Right cardiac atrium (tissue), 5 donors: ENCODE measurements at regions not wholly inside any gene's neighbourhood (a gene's known extent, or its start where the extent isn't known, plus 50 kb on each side); places are given as distances from the start of the nearest gene placed in this dataset.
"Not testable (repeated sequence)": the region's sequence is repeated elsewhere in the genome, so short reads cannot be mapped to it uniquely, and the experiment has no call there.

ENCODE experiments used
- ATAC-seq, 2 donors: fragments of 200-7000 bp; cut with Tn5 transposase; one replicate each; pipeline versions ENCODE4 v1.8.0 to v1.9.1; 2020; ENCODE audit warnings: moderate library complexity in 2 of 2, mild to moderate bottlenecking in 1 of 2
- DNase-seq, 3 donors: peaks; one replicate each; pipeline ENCODE4 v3.0.0-alpha.2; 2020
- H3K27ac ChIP-seq: one replicate; pipeline ENCODE4 v1.5.1; 2013; ENCODE audit warnings: mild to moderate bottlenecking, low read length, control low read depth, moderate library complexity
- H3K27me3 ChIP-seq: one replicate; pipeline ENCODE4 v1.6.1; 2013; ENCODE audit not compliant: control insufficient read depth, insufficient read depth
- H3K4me1 ChIP-seq: one replicate; pipeline ENCODE4 v1.6.1; 2013; ENCODE audit warnings: low read length; ENCODE audit not compliant: control insufficient read depth, insufficient read depth
- H3K4me3 ChIP-seq: one replicate; pipeline ENCODE4 v1.5.1; 2013; ENCODE audit warnings: low read length, control low read depth
- H3K9me3 ChIP-seq: one replicate; pipeline ENCODE4 v1.6.1; 2013; ENCODE audit warnings: low read length; ENCODE audit not compliant: control insufficient read depth
- WGBS: extraction: QIAGEN DNeasy Blood & Tissue Kit; methylation state at CpG from one replicate; pipeline ENCODE4 v1.1.7; 2013; 5-methylcytosine and 5-hydroxymethylcytosine counted together
- intact Hi-C, 4 donors: fragments of 100-400 bp; cut with DNase I; formaldehyde crosslinking; loops; one replicate each; pipeline versions ENCODE4 v1.11.0 to v1.14.0; 2022 to 2023
- donor health status: healthy with polysubstance abuse.
- donor health status: DM: no; HTN: yes; CAD: no.
- donor health status: DM: no; HTN: no; CAD: no.
- donor health status: DM: no; HTN: yes; CAD: no; lungs with severe emphysema.
- donor health status: DM: yes; HTN: yes; CAD: no.

DNA sequence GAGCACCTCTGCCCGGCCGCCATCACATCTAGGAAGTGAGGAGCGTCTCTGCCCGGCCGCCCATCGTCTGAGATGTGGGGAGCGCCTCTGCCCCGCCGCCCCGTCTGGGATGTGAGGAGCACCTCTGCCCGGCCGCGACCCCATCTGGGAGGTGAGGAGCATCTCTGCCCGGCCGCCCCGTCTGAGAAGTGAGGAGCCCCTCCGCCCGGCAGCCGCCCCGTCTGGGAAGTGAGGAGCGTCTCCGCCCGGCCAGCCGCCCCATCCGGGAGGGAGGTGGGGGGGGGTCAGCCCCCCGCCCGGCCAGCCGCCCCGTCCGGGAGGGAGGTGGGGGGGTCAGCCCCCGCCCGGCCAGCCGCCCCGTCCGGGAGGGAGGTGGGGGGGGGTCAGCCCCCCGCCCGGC is 119.4 kb upstream of the UGP2 start:
- DNase-seq, intact Hi-C loops, H3K27me3 ChIP-seq, H3K9me3 ChIP-seq, H3K27ac ChIP-seq, H3K4me3 ChIP-seq, H3K4me1 ChIP-seq, ATAC-seq: not testable (repeated sequence)
- WGBS = 97% methylated on average over 18 of the region's 37 CpGs

DNA sequence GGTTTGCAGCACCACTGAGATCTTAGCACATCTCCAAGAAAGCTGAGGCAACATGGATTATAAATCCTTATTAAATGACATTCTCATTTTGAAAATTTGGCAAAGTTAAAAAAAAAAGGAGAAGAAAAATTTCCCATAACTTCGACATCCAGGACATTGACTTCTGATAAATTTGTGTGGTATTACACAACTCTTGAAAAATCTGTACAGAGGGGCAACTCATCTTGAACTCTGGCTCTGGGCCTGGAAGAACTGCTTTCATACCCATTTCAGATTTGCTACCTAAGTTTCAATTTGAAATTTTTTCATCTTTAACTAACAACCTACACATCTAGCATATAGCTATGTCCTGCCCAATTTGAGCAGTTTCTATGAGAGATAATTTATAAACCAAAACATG is 118.0 kb upstream of the UGP2 start:
- H3K9me3 ChIP-seq = no peaks in the 10 kb centered on the region
- WGBS = 65% methylated on average over 1 of the region's 1 CpG
- DNase-seq (no peak), ATAC-seq (no peak)
- no peaks in the 10 kb centered on the region for H3K4me1 ChIP-seq
- H3K27me3 ChIP-seq = no peaks in the 10 kb centered on the region
- intact Hi-C loops = no loop called here
- no peak overlapping the region for H3K4me3 ChIP-seq
- H3K27ac ChIP-seq = no peak overlapping the region

DNA sequence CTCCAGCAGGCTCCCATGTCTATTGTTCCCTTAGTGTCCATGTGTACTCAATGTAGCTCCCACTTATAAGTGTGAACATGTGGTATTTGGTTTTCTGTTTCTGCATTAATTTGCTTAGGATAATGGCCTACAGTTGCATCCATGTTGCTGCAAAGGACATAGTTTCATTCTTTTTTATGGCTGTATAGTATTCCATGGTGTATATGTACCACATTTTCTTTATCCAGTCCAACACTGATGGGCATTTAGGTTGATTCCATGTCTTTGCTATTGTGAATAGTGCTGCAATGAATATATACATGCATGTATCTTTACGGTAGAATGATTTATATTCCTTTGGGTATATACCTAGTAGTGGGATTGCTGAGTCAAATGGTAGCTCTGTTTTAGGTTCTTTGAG is 116.5 kb upstream of the UGP2 start:
- H3K4me3 ChIP-seq, H3K9me3 ChIP-seq, ATAC-seq, H3K27ac ChIP-seq, H3K4me1 ChIP-seq, intact Hi-C loops, H3K27me3 ChIP-seq, DNase-seq: not testable (repeated sequence)
- whole genome bisulfite sequencing = 100% methylated on average over 1 of the region's 1 CpG

DNA sequence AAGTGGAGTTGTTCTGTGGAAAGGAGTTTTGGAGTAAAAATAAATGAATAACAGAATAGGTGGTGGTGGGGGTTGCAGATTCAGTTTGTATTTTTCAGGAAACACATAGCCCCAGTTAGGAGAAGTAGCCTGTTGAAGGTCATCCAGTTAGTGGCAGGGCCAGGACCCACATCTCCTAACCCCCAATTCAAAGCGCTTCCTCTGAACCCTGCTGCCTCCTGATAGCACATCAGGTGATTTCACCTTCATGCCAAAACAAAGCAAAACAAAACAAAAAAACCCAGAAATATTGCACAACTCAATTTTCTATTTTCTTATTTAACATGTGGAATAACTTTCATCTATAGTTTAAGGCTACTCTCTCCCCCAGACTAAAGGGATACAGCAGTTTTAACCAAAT is 112.3 kb upstream of the UGP2 start:
- intact Hi-C loops = no loop called here
- whole genome bisulfite sequencing = 79% methylated on average over 1 of the region's 1 CpG

DNA sequence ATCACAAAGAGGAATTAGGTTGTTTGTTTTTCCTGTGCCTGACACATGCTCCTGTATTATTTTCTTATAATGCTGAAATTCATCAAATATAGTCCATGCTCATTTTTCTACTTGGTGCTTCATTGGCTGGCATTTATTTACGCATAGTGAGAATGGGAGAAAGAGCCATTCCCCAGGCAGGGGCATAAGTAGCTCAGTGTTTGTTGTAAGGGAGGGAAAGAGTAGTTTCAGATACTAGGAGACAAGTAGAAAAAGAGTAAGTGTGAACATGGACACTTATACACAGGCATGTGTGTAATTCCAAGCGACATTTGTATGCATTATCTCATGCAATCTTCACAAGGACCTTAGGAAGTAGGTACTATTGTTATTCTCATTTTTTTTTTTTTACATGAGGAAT is 111.9 kb upstream of the UGP2 start:
- H3K4me1 ChIP-seq = no peaks in the 10 kb centered on the region
- H3K9me3 ChIP-seq = no peaks in the 10 kb centered on the region
- no peaks in the 10 kb centered on the region for H3K27me3 ChIP-seq
- H3K4me3 ChIP-seq = no peak overlapping the region
- no peak for DNase-seq
- intact Hi-C loops = no loop called here
- WGBS = 90% methylated on average over 2 of the region's 2 CpGs
- no peak for ATAC-seq
- H3K27ac ChIP-seq = no peak overlapping the region

More for the DNA sequence above, 112.3 kb upstream of the UGP2 start:
- ATAC-seq = no peak
- H3K9me3 ChIP-seq = no peaks in the 10 kb centered on the region
- no peaks in the 10 kb centered on the region for H3K27me3 ChIP-seq
- H3K4me3 ChIP-seq = no peak overlapping the region
- no peaks in the 10 kb centered on the region for H3K4me1 ChIP-seq
- no peak overlapping the region for H3K27ac ChIP-seq
- no peak for DNase-seq

DNA sequence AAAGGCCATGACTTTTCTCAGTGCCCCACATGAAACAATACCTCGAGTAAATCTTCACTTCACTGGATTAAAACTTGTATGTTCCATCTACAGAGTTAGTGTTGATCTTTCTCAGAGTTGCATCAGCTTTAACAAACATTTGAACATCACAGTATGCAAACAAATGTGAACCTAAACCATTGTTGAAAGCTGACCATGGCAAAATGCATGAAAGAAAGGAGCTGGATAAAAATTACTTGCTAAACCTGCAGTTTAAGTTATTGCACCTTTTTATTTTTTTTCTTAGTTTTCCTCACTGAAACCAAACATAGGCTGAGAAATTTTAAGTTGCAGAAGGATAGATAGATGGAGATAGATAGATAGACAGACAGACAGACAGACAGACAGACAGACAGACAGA is 107.2 kb upstream of the UGP2 start:
- no peaks in the 10 kb centered on the region for H3K9me3 ChIP-seq
- intact Hi-C loops = no loop called here
- no peaks in the 10 kb centered on the region for H3K27me3 ChIP-seq
- no peak overlapping the region for H3K4me3 ChIP-seq
- H3K27ac ChIP-seq = no peak overlapping the region
- ATAC-seq (no peak), DNase-seq (no peak)
- peaks cover 2% of the 10 kb centered on the region for H3K4me1 ChIP-seq
- WGBS = 83% methylated on average over 1 of the region's 1 CpG

DNA sequence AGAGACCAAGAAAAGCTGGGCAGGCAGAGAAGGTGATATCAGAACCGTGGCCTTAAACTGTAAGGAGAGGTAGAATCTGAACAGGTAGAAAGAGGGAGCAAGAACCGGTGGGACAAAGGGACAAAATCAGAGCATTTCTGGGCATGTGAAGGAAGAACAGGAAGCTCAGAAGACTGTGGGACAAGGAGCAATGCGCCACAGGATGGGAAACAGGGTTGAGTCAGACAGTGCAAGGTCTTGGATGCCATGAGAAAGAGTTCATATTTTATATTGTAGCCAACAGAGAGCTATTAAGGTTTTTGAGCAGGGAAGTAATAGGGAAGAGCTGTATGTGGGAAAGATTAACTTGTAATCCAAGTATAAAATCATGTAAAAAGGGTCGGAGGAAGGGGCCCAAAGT is 106.4 kb upstream of the UGP2 start:
- no peak for ATAC-seq
- H3K27ac ChIP-seq = no peak overlapping the region
- no peak for DNase-seq
- no peaks in the 10 kb centered on the region for H3K27me3 ChIP-seq
- H3K4me3 ChIP-seq = no peak overlapping the region
- intact Hi-C loops = no loop called here
- H3K4me1 ChIP-seq = peaks cover 2% of the 10 kb centered on the region
- 84% methylated on average over 4 of the region's 4 CpGs for WGBS
- H3K9me3 ChIP-seq = no peaks in the 10 kb centered on the region

DNA sequence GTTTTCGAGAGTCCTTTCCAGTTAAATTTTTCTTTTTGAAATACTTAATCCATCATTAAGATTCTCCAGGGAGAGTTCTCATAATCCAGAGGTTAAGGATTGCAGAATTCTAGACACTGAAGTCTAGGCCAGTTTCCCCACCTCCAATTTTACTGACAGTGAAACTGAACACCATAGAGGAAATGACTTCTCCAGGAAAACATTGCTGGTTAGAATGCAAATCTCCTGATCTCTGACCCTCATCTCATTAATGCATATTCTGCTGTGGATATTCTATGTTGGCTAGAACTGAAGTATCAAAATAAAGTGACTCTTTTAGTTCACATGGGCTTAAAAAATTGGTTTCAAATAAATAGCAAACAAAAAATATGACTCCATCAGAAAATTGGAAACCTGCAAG is 105.8 kb upstream of the UGP2 start:
- peaks cover 2% of the 10 kb centered on the region for H3K4me1 ChIP-seq
- WGBS = 48% methylated on average over 1 of the region's 1 CpG
- intact Hi-C loops = no loop called here
- H3K27me3 ChIP-seq = no peaks in the 10 kb centered on the region
- no peak overlapping the region for H3K27ac ChIP-seq
- no peak overlapping the region for H3K4me3 ChIP-seq
- DNase-seq (no peak), ATAC-seq (no peak)
- H3K9me3 ChIP-seq = no peaks in the 10 kb centered on the region

DNA sequence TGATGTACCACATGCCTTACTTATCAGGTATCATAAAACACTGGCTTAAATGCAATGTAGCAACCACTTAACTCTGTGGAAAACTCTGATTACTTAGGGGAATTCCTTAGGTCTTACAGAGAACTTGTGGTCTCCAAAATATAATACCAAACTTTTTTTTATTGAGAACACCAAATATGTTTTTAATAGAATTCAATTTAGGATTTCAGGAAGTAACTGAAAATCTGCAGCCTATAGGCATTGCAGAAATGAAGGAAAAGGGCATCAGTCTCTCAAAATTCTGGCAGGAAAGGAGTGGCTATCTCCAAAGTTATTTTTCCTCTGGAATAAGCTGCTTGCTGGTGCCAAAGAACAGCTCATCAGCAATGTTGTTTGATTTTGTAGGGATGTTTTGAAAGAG is 105.3 kb upstream of the UGP2 start:
- Histone ChIP-seq H3K4me3 (no peak overlapping the region), H3K27me3 (no peaks in the 10 kb centered on the region), H3K27ac (no peak overlapping the region), H3K9me3 (no peaks in the 10 kb centered on the region), H3K4me1 (peaks cover 2% of the 10 kb centered on the region)
- ATAC-seq (peak; percentile 68 to 74), DNase-seq (no peak)
- intact Hi-C loops = no loop called here

DNA sequence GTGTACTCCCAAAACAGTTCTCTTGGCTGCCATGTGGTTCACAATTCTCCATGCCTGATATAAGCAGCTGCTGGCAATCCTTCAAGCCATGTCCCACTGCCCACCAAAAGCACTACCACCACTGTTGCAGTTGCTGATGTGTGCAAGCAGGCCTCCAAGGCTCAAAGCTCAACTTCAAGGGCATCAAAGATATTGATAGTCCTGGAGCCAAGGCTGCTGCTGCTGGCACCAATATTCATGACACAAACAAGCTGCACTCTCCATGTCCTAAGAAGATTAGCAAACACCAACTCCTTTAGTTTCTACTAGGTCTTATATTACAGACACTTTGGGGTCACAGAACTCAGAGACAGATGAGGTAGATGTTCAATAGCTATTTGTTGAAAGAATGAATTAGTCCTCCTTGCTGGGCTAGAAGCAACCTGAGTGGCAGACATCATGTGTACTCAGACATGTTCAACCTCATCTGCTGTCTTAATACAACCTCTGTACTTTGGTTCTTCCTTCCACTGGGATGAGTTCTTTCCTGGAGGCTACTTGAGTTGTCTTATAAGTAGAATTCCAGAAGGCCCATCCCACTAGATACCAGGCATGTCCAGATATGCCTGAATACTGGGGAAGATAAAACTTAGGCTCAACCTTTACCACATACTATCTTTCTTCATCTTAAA is 104.5 kb upstream of the UGP2 start:
- Histone ChIP-seq H3K4me1 (peaks cover 2% of the 10 kb centered on the region), H3K27ac (peak overlapping the region; percentile 56), H3K4me3 (no peak overlapping the region), H3K27me3 (no peaks in the 10 kb centered on the region), H3K9me3 (no peaks in the 10 kb centered on the region)
- peak in 1 of 2 donors; percentile 19 for ATAC-seq
- peak in 1 of 3 donors; percentile 48 for DNase-seq
- intact Hi-C loops = no loop called here

DNA sequence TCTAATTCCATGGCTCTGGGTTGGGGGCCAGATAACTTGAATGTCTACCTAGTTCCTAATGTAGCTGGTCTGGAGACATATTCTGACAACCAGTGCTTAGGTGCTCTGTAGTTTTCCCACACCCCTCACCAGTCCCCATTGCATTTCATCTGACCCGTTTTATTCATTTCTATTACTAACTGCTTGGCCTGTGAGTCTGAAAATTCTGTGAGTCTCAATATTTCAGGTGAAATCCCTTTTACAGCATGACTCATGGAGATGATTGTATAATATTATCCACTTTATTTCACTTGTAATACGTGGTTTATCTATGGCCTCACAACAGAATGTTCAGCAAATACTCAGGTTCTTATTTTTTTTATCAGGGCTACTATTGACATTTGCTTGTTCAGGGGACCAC is 103.7 kb upstream of the UGP2 start:
- DNase-seq = no peak
- 67% methylated on average over 2 of the region's 2 CpGs for WGBS
- no peak for ATAC-seq
- Histone ChIP-seq H3K27me3 (no peaks in the 10 kb centered on the region), H3K4me3 (no peak overlapping the region), H3K27ac (no peak overlapping the region), H3K9me3 (no peaks in the 10 kb centered on the region), H3K4me1 (peaks cover 2% of the 10 kb centered on the region)
- intact Hi-C loops = no loop called here

DNA sequence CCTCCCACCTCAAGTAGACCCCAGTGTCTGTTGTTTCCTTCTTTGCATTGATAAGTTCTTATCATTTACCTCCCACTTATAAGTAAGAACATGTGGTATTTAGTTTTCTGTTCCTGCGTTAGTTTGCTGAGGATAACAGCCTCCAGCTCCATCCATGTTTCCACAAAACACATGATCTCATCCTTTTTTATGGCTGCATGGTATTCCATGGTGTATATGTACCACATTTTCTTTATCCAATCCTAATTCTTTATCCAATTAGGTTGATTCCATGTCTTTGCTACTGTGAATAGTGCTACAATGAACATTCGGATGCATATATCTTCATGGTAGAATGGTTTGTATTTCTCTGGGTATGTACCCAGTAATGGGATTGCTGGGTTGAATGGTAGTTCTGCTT is 102.5 kb upstream of the UGP2 start:
- intact Hi-C loops, H3K9me3 ChIP-seq, H3K4me1 ChIP-seq, H3K4me3 ChIP-seq, H3K27me3 ChIP-seq, ATAC-seq, DNase-seq, H3K27ac ChIP-seq: not testable (repeated sequence)
- 90% methylated on average over 2 of the region's 2 CpGs for WGBS
